Natural killer cell (primary cell): ENCODE measurements at regions not wholly inside any gene's neighbourhood (a gene's known extent, or its start where the extent isn't known, plus 50 kb on each side); places are given as distances from the start of the nearest gene placed in this dataset.

Source experiments
- ATAC-seq, 3 donors: fragments of 150-1000 bp in 2 of 3; fragments of 200-7000 bp in 1 of 3; cut with Tn5 transposase; 1 replicate in 1 of 3; 2 replicates in 2 of 3; pipeline ENCODE4 v1.10.0; 2021; ENCODE audit warnings: mild to moderate bottlenecking in 2 of 3, moderate library complexity in 2 of 3
- DNase-seq, 2 donors: peaks; one replicate each; pipeline versions ENCODE4 v3.0.0 to v3.0.0-alpha.2; 2013 to 2021; ENCODE audit warnings: mixed read lengths in 1 of 2
- H3K27ac ChIP-seq: one replicate; pipeline ENCODE4 v1.5.1; 2013; ENCODE audit warnings: mild to moderate bottlenecking, low read length
- H3K27me3 ChIP-seq: one replicate; pipeline ENCODE4 v1.6.1; 2013; ENCODE audit warnings: low read length; ENCODE audit not compliant: control insufficient read depth, insufficient read depth
- H3K36me3 ChIP-seq: one replicate; pipeline ENCODE4 v1.6.1; 2013; ENCODE audit warnings: low read length; ENCODE audit not compliant: control insufficient read depth, insufficient read depth
- H3K4me1 ChIP-seq: one replicate; pipeline ENCODE4 v1.6.1; 2013; ENCODE audit warnings: low read length; ENCODE audit not compliant: control insufficient read depth, insufficient read depth
- H3K4me3 ChIP-seq: one replicate; pipeline ENCODE4 v1.5.1; 2013; ENCODE audit warnings: low read length
- H3K9me3 ChIP-seq: one replicate; pipeline ENCODE4 v1.6.1; 2013; ENCODE audit warnings: low read length; ENCODE audit not compliant: control insufficient read depth, insufficient read depth
- H3K27ac Mint-ChIP-seq, 2 donors: one replicate each; pipeline ENCODE4 v1.8.0; 2022; ENCODE audit warnings: mild to moderate bottlenecking in 2 of 2, mixed read lengths in 2 of 2, moderate library complexity in 1 of 2
- H3K27me3 Mint-ChIP-seq, 2 donors: one replicate each; pipeline ENCODE4 v1.8.0; 2022; ENCODE audit warnings: low read depth in 2 of 2, mixed read lengths in 2 of 2
- H3K36me3 Mint-ChIP-seq: one replicate; pipeline ENCODE4 v1.8.0; 2022; ENCODE audit warnings: mixed read lengths
- H3K4me1 Mint-ChIP-seq, 2 donors: one replicate each; pipeline ENCODE4 v1.8.0; 2022; ENCODE audit warnings: mixed read lengths in 2 of 2
- H3K4me3 Mint-ChIP-seq: one replicate; pipeline ENCODE4 v1.8.0; 2022; ENCODE audit warnings: mild to moderate bottlenecking, moderate library complexity, mixed read lengths
- H3K9me3 Mint-ChIP-seq, 2 donors: one replicate each; pipeline ENCODE4 v1.8.0; 2022; ENCODE audit warnings: mixed read lengths in 2 of 2
- WGBS: methylation state at CpG from one replicate; pipeline ENCODE4 v1.1.7; 2013; ENCODE audit warnings: missing lambda C conversion rate; ENCODE audit not compliant: insufficient coverage; 5-methylcytosine and 5-hydroxymethylcytosine counted together
- intact Hi-C: fragments of 100-400 bp; cut with micrococcal nuclease; formaldehyde crosslinking; loops from one replicate; pipeline ENCODE4 v1.14.2; 2022
- TF ChIP-seq, protein P1 (sequence below): fragments of 200-600 bp; IDR thresholded peaks from one replicate; pipeline ENCODE4 v1.8.0; 2022; ENCODE audit warnings: antibody characterized with exemption

- TF ChIP-seq, protein P1, sequence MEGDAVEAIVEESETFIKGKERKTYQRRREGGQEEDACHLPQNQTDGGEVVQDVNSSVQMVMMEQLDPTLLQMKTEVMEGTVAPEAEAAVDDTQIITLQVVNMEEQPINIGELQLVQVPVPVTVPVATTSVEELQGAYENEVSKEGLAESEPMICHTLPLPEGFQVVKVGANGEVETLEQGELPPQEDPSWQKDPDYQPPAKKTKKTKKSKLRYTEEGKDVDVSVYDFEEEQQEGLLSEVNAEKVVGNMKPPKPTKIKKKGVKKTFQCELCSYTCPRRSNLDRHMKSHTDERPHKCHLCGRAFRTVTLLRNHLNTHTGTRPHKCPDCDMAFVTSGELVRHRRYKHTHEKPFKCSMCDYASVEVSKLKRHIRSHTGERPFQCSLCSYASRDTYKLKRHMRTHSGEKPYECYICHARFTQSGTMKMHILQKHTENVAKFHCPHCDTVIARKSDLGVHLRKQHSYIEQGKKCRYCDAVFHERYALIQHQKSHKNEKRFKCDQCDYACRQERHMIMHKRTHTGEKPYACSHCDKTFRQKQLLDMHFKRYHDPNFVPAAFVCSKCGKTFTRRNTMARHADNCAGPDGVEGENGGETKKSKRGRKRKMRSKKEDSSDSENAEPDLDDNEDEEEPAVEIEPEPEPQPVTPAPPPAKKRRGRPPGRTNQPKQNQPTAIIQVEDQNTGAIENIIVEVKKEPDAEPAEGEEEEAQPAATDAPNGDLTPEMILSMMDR = no peak
- Mint-ChIP-seq H3K9me3 (peaks cover 0 to 3% of the 10 kb centered on the region in 2 donors), H3K36me3 (no peaks in the 10 kb centered on the region), H3K27me3 (peaks cover 0 to 4% of the 10 kb centered on the region in 2 donors), H3K4me1 (no peaks in the 10 kb centered on the region), H3K27ac (no peak overlapping the region), H3K4me3 (no peak overlapping the region)
- Histone ChIP-seq H3K36me3 (no peaks in the 10 kb centered on the region), H3K4me3 (no peak overlapping the region), H3K9me3 (no peaks in the 10 kb centered on the region), H3K27ac (no peak overlapping the region), H3K4me1 (no peaks in the 10 kb centered on the region), H3K27me3 (no peaks in the 10 kb centered on the region)
- ATAC-seq = no peak
- WGBS = 100% methylated on average over 1 of the region's 1 CpG
- DNase-seq = no peak
- intact Hi-C loops = no loop called here
Observed at GRCh38 chr2:220891405-220891804, 680.7 kb downstream of the EPHA4 start.

DNA sequence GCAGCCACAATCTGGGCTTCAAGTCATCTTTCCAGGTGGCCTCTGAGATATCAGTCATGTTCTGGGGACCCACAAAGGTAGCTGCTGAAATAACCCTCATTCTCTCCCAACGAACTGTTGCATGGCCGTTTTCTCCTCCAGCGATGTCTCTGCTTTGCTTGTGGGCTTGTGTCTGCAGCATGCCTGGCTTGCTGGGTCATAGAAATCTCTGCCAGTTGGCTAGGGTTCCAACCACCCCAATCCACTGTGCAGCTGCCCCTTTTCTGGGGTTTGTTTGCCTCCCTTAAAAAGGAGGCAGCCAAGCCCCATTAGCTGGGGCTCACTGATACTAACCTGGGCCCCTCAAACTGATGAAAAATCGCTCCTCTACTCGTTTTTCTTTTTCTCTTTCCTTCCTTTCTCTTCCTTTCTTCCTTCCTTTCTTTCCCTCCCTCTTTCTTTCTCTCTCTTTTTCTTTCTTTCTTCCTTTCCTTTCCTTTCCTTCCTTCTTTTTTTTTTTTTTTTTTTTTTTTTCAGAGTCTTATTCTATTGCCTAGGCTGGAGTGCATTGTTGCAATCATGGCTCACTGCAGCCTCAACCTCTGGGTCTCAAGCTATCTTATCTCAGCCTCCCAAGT is 680.0 kb downstream of the EPHA4 start:
- Mint-ChIP-seq H3K4me3 (no peak overlapping the region), H3K27ac (no peak overlapping the region), H3K9me3 (peaks cover 0 to 3% of the 10 kb centered on the region in 2 donors), H3K36me3 (no peaks in the 10 kb centered on the region), H3K4me1 (no peaks in the 10 kb centered on the region), H3K27me3 (peaks cover 0 to 4% of the 10 kb centered on the region in 2 donors)
- Histone ChIP-seq H3K27ac (no peak overlapping the region), H3K4me3 (no peak overlapping the region), H3K27me3 (no peaks in the 10 kb centered on the region), H3K4me1 (no peaks in the 10 kb centered on the region), H3K36me3 (no peaks in the 10 kb centered on the region), H3K9me3 (no peaks in the 10 kb centered on the region)
- intact Hi-C loops = no loop called here
- TF ChIP-seq, protein P1 = no peak
- no peak for ATAC-seq
- DNase-seq = no peak
- 83% methylated on average over 5 of the region's 5 CpGs for WGBS

- H3K27ac ChIP-seq = no peak overlapping the region
- H3K4me1 ChIP-seq = no peaks in the 10 kb centered on the region
- no peak overlapping the region for H3K4me3 Mint-ChIP-seq
- no peak overlapping the region for H3K4me3 ChIP-seq
- H3K27me3 Mint-ChIP-seq = peaks cover 0 to 6% of the 10 kb centered on the region in 2 donors
- H3K27me3 ChIP-seq = no peaks in the 10 kb centered on the region
- H3K9me3 Mint-ChIP-seq = peaks cover 0 to 3% of the 10 kb centered on the region in 2 donors
- intact Hi-C loops = no loop called here
- DNase-seq (no peak), ATAC-seq (no peak)
- H3K27ac Mint-ChIP-seq = no peak overlapping the region
- TF ChIP-seq, protein P1 = no peak
- H3K4me1 Mint-ChIP-seq = no peaks in the 10 kb centered on the region
- H3K36me3 ChIP-seq = no peaks in the 10 kb centered on the region
- no peaks in the 10 kb centered on the region for H3K9me3 ChIP-seq
- WGBS = 50% methylated on average over 1 of the region's 2 CpGs
- H3K36me3 Mint-ChIP-seq = no peaks in the 10 kb centered on the region
Observed at GRCh38 chr2:220893411-220893810, 678.7 kb downstream of the EPHA4 start.

DNA sequence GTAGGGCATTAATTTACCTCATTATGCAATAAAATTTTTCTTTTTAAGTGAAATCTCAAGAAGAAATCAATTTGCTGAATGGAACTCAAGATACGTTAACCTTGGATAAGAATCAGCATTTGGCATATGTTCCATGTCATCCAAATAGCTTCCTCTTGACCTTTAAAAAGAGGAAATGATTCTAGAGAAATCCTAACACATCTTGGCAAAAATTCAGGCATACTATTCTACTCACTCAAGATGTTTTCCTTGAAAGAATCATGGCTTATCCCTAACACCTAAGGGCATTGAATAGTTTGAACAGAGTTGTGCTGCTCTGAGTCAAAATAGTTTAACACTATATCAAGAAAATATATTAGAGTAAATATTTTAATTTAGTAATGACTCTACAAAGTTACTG is 678.0 kb downstream of the EPHA4 start:
- Mint-ChIP-seq H3K27me3 (peaks cover 0 to 6% of the 10 kb centered on the region in 2 donors), H3K9me3 (peaks cover 0 to 3% of the 10 kb centered on the region in 2 donors), H3K4me1 (no peaks in the 10 kb centered on the region), H3K36me3 (no peaks in the 10 kb centered on the region), H3K4me3 (no peak overlapping the region), H3K27ac (no peak overlapping the region)
- Histone ChIP-seq H3K4me1 (no peaks in the 10 kb centered on the region), H3K27ac (no peak overlapping the region), H3K9me3 (no peaks in the 10 kb centered on the region), H3K4me3 (no peak overlapping the region), H3K27me3 (no peaks in the 10 kb centered on the region), H3K36me3 (no peaks in the 10 kb centered on the region)
- DNase-seq = no peak
- intact Hi-C loops = no loop called here
- 67% methylated on average over 1 of the region's 1 CpG for WGBS
- no peak for ATAC-seq
- TF ChIP-seq, protein P1 = no peak
